PFSK-1 (cell line): ENCODE measurements at regions not wholly inside any gene's neighbourhood (a gene's known extent, or its start where the extent isn't known, plus 50 kb on each side); places are given as distances from the start of the nearest gene placed in this dataset.

Experiments
- FOXP2 ChIP-seq: optimal IDR thresholded peaks from 2 replicates; pipeline ENCODE3; 2011; ENCODE audit warnings: borderline replicate concordance, control low read depth, inconsistent platforms; ENCODE audit not compliant: insufficient read depth; ENCODE audit errors: extremely low read length, extremely low read depth
- POLR2AphosphoS5 ChIP-seq: IDR thresholded peaks from 2 replicates; pipeline ENCODE4 v1.6.1; 2012; ENCODE audit warnings: low read depth, mild to moderate bottlenecking, control low read depth, low read length, moderate library complexity
- SIN3A ChIP-seq: IDR thresholded peaks from 2 replicates; pipeline ENCODE4 v1.6.1; 2012; ENCODE audit warnings: mild to moderate bottlenecking, low read length, moderate library complexity, borderline replicate concordance; ENCODE audit not compliant: insufficient read depth
- TAF1 ChIP-seq: IDR thresholded peaks from 2 replicates; pipeline ENCODE4 v1.6.1; 2012; ENCODE audit warnings: low read length, control low read depth, borderline replicate concordance; ENCODE audit not compliant: insufficient read depth
- TF ChIP-seq, protein P1 (sequence below), 2 experiments: IDR thresholded peaks; 2 replicates each; pipeline versions ENCODE4 v1.6.1 to v1.8.0; 2011 to 2012; ENCODE audit warnings: low read depth in 2 of 2, low read length in 2 of 2, control low read depth in 1 of 2, inconsistent platforms in 1 of 2, mild to moderate bottlenecking in 1 of 2, moderate library complexity in 1 of 2; ENCODE audit not compliant: insufficient read depth in 1 of 2

DNA sequence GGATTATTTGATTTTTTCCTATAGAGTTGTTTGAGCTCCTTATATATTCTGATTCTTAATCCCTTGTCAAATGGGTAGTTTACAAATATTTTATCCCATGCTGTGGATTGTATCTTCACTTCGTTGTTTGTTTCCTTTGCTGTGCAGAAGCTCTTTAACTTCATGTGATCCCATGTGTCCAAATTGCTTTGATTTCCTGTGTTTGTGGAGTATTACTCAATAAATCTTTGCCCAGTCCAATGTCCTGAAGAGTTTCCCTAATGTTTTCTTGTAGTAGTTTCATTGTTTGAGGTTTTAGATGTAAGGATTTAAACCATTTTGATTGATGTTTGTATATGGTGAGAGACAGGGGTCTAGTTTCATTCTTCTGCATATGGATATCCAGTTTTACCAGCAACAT, 143.7 kb upstream of the HTR1E start:
- TF ChIP-seq SIN3A (no peak), POLR2AphosphoS5 (no peak), TAF1 (no peak), FOXP2 (no peak)
- TF ChIP-seq, protein P1, sequence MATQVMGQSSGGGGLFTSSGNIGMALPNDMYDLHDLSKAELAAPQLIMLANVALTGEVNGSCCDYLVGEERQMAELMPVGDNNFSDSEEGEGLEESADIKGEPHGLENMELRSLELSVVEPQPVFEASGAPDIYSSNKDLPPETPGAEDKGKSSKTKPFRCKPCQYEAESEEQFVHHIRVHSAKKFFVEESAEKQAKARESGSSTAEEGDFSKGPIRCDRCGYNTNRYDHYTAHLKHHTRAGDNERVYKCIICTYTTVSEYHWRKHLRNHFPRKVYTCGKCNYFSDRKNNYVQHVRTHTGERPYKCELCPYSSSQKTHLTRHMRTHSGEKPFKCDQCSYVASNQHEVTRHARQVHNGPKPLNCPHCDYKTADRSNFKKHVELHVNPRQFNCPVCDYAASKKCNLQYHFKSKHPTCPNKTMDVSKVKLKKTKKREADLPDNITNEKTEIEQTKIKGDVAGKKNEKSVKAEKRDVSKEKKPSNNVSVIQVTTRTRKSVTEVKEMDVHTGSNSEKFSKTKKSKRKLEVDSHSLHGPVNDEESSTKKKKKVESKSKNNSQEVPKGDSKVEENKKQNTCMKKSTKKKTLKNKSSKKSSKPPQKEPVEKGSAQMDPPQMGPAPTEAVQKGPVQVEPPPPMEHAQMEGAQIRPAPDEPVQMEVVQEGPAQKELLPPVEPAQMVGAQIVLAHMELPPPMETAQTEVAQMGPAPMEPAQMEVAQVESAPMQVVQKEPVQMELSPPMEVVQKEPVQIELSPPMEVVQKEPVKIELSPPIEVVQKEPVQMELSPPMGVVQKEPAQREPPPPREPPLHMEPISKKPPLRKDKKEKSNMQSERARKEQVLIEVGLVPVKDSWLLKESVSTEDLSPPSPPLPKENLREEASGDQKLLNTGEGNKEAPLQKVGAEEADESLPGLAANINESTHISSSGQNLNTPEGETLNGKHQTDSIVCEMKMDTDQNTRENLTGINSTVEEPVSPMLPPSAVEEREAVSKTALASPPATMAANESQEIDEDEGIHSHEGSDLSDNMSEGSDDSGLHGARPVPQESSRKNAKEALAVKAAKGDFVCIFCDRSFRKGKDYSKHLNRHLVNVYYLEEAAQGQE (IDR thresholded peaks at IDR 0.05; ENCODE audit: insufficient read depth in 1 of 2, low read depth in 2 of 2, low read length in 2 of 2) = no peak

DNA sequence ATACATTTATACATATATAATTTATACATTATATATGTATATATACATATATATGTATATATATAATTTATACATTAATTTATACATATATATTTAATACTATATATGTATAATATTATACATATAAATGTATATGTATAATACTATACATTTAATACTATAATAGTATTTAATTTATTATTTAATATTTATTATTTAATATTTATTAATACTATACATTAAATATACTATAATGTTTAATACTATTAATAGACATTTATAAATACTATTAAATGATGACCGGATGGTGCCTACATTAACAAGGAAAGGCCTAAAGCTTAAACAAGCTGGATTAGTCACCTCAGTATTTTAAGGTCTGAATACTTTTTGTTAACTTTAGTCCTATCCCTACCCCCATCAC, 145.9 kb upstream of the HTR1E start:
- TF ChIP-seq, protein P1 (IDR thresholded peaks at IDR 0.05; ENCODE audit: insufficient read depth in 1 of 2, low read depth in 2 of 2, low read length in 2 of 2) = no peak
- TF ChIP-seq SIN3A (no peak), POLR2AphosphoS5 (no peak), TAF1 (no peak), FOXP2 (no peak)

DNA sequence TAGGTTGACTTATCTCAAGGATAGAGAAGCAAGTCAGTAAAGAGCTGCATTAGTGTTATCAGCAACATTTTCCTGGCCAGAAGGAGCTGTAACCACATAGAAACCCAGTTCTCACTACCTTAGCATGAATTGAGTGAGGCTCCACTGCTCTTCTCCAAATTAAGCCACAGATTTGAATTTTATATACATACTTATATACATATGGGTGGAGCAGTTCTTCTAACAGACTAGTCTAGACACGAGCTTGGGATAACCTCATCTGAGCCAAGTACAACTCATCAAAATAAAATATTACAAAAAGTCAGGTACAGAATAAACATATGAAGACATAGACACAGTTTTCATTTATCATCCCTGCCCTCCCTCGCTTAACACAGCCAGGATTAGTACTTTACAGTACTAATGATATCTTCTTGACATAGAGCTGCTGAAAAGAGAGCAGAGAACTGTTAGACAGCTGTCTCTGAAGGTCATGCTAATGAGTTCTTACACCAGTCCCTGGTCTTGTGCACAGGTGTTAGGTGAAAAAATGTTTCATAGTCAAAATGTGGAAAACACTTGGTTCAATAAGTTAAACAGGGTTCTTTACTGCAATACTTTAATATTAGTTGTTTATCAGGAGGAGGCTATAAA, 147.4 kb upstream of the HTR1E start:
- TF ChIP-seq TAF1 (no peak), SIN3A (no peak), POLR2AphosphoS5 (no peak), FOXP2 (no peak)
- TF ChIP-seq, protein P1 (IDR thresholded peaks at IDR 0.05; ENCODE audit: insufficient read depth in 1 of 2, low read depth in 2 of 2, low read length in 2 of 2) = no peak

DNA sequence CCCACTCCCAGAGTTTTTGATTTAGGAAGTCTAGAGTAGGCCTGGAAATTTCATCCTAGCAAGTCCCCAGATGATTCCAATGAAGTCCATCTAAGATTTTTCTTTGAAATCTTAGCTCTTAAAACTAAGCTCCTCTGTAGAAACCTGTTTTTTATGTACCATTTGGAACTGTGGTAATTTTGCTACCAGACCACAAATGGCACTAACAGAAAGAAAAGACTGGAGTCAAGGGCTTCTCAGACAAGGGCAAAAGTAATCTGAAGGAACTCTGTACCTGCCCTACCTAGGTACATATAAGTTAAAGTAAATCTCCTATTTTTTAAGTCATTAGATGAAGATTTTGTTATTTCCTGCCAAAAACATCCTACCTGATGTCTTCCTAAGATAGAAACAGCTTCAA, 155.0 kb upstream of the HTR1E start:
- TF ChIP-seq, protein P1 (IDR thresholded peaks at IDR 0.05; ENCODE audit: insufficient read depth in 1 of 2, low read depth in 2 of 2, low read length in 2 of 2) = no peak
- no peak for TF ChIP-seq SIN3A
- no peak for TF ChIP-seq TAF1
- no peak for TF ChIP-seq POLR2AphosphoS5
- no peak for TF ChIP-seq FOXP2

DNA sequence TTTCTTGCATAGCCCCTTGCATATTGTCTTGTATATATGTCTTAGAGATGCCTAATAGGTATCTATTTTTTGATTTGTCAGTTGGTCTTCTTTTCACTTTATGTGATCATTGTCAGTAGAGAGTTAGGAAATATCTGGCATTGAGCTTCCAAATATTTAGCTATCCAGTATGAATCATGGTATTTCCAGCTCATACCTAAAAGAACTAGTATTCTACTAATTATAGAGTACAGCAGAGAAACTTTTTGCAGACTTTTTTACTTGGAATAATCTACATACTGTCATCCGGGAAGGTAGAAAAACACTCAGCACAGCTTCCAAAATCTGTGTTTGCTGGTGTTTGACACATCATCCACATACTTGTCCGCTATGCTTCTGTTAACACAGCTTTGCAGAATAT, 156.4 kb upstream of the HTR1E start:
- TF ChIP-seq TAF1 (no peak), FOXP2 (no peak), SIN3A (no peak), POLR2AphosphoS5 (no peak)
- TF ChIP-seq, protein P1 (IDR thresholded peaks at IDR 0.05; ENCODE audit: insufficient read depth in 1 of 2, low read depth in 2 of 2, low read length in 2 of 2) = no peak
